Activated T-helper 2 cell treated with anti-CD3 and anti-CD28 coated beads, Interferon-gamma antibody, Interleukin-2, Interleukin-4, amounts not matched to agents 10 μg/mL and 5 μg/mL and 100 μg/mL, durations not matched to agents 14 hours and 24 hours and 36 hours (primary cell): ENCODE measurements at regions not wholly inside any gene's neighbourhood (a gene's known extent, or its start where the extent isn't known, plus 50 kb on each side); places are given as distances from the start of the nearest gene placed in this dataset.

Experiments used
- DNase-seq: peaks from one replicate; pipeline ENCODE4 v3.0.0; 2021; ENCODE audit warnings: low spot score
- H3K27ac Mint-ChIP-seq: one replicate; pipeline ENCODE4 v1.8.0; 2021; ENCODE audit warnings: mixed read lengths
- H3K27me3 Mint-ChIP-seq: one replicate; pipeline ENCODE4 v1.8.0; 2021; ENCODE audit warnings: low read depth, mixed read lengths
- H3K36me3 Mint-ChIP-seq: one replicate; pipeline ENCODE4 v1.8.0; 2021; ENCODE audit warnings: low read depth, mixed read lengths
- H3K4me1 Mint-ChIP-seq: one replicate; pipeline ENCODE4 v1.8.0; 2021; ENCODE audit warnings: low read depth, mixed read lengths
- H3K4me3 Mint-ChIP-seq: one replicate; pipeline ENCODE4 v1.8.0; 2021; ENCODE audit warnings: low read depth, mild to moderate bottlenecking, moderate library complexity, mixed read lengths
- H3K9me3 Mint-ChIP-seq: one replicate; pipeline ENCODE4 v1.8.0; 2021; ENCODE audit warnings: mixed read lengths
- intact Hi-C: fragments of 100-400 bp; cut with micrococcal nuclease; formaldehyde crosslinking; loops from one replicate; pipeline ENCODE4 v1.15.1; 2023

- no peak overlapping the region for H3K4me3 Mint-ChIP-seq
- H3K27me3 Mint-ChIP-seq, result no peaks in the 10 kb centered on the region
- no peak overlapping the region for H3K27ac Mint-ChIP-seq
- H3K36me3 Mint-ChIP-seq, result peaks cover 18% of the 10 kb centered on the region
- H3K4me1 Mint-ChIP-seq, result peaks cover 11% of the 10 kb centered on the region
- intact Hi-C loops, result no loop called here
- H3K9me3 Mint-ChIP-seq, result peaks cover 29% of the 10 kb centered on the region
- DNase-seq, result no peak
Measured at GRCh38 chr1:193654951-193655735, 468.7 kb upstream of the B3GALT2 start.

GRCh38 chr1:193649587-193649986 is 463.2 kb upstream of the B3GALT2 start:
- no peaks in the 10 kb centered on the region for H3K4me1 Mint-ChIP-seq

DNA sequence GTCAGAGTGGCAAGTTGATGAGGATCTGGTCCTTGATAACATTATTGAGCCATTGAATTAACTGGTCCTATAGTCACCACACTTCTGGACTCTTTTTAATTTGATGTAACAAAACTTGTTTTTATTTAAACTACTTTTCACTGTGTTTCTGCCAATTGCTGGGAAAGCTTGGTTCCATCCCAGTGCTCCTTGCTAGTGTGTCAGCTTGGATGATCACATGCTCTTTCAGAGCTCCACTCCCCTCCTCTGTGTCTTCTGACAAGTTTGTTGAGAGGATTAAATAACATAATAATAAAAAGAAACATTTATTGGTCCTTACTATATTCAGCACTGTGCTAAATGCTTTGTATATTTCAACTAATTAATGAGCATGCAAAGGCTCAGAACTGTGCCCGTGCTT is 448.5 kb upstream of the B3GALT2 start:
- no peaks in the 10 kb centered on the region for H3K27me3 Mint-ChIP-seq
- H3K36me3 Mint-ChIP-seq, result no peaks in the 10 kb centered on the region
- H3K9me3 Mint-ChIP-seq, result peaks cover under 1% of the 10 kb centered on the region
- peaks cover 11% of the 10 kb centered on the region for H3K4me1 Mint-ChIP-seq
- no peak overlapping the region for H3K27ac Mint-ChIP-seq
- intact Hi-C loops, result no loop called here
- H3K4me3 Mint-ChIP-seq, result no peak overlapping the region
- DNase-seq, result no peak

More at GRCh38 chr1:193649587-193649986, 463.2 kb upstream of the B3GALT2 start:
- H3K27me3 Mint-ChIP-seq, result no peaks in the 10 kb centered on the region
- DNase-seq, result no peak
- peaks cover 13% of the 10 kb centered on the region for H3K36me3 Mint-ChIP-seq
- intact Hi-C loops, result no loop called here
- no peak overlapping the region for H3K4me3 Mint-ChIP-seq
- no peak overlapping the region for H3K27ac Mint-ChIP-seq
- peaks cover 34% of the 10 kb centered on the region for H3K9me3 Mint-ChIP-seq

GRCh38 chr1:193634470-193634869 is 448.1 kb upstream of the B3GALT2 start:
- DNase-seq, result no peak
- no peaks in the 10 kb centered on the region for H3K9me3 Mint-ChIP-seq
- H3K4me1 Mint-ChIP-seq, result peaks cover 11% of the 10 kb centered on the region
- intact Hi-C loops, result no loop called here
- H3K27me3 Mint-ChIP-seq, result no peaks in the 10 kb centered on the region
- H3K27ac Mint-ChIP-seq, result no peak overlapping the region
- H3K4me3 Mint-ChIP-seq, result no peak overlapping the region
- no peaks in the 10 kb centered on the region for H3K36me3 Mint-ChIP-seq

DNA sequence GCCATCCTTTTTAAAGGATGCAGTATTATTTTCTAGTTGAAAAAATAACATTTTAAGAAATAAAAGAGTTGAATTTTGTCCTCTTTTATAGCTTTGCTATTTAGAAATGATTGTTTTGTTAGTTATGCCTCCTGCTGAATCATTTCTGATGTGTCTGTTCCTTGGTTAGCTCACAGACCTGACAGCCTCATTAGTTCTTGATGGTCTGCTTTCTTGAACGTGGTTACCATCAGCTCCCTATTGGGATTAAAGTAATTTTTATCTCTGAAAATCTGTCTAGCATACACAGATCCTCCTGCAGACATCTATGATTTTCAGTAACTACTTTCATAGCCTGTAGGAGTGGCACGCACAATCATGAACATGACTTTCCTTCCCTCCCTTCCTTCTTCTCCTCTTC is 447.6 kb upstream of the B3GALT2 start:
- Mint-ChIP-seq H3K36me3 (no peaks in the 10 kb centered on the region), H3K9me3 (no peaks in the 10 kb centered on the region), H3K4me3 (no peak overlapping the region), H3K27me3 (no peaks in the 10 kb centered on the region), H3K4me1 (peaks cover 11% of the 10 kb centered on the region), H3K27ac (no peak overlapping the region)
- intact Hi-C loops, result no loop called here
- no peak for DNase-seq

DNA sequence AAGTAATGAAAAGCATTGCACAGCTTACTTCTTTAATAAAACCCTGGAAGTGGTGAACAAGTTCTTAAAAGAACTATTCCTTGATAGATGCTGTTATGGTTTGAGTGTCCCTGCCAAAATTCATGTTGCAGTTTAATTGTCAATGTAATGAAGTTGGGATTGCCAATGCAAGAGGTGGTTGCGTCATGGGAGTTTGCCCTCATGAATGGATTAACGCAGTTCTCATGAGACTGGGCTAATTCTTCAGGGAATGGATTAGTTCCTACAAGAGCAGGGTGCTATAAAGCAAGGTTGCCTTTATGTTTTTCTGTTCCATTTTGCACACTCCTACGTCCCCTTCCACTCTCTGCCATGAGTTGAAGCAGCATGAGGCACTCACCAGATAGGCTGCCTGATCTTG is 446.7 kb upstream of the B3GALT2 start:
- Mint-ChIP-seq H3K4me1 (peaks cover 11% of the 10 kb centered on the region), H3K27ac (no peak overlapping the region), H3K9me3 (no peaks in the 10 kb centered on the region), H3K27me3 (no peaks in the 10 kb centered on the region), H3K4me3 (no peak overlapping the region), H3K36me3 (no peaks in the 10 kb centered on the region)
- intact Hi-C loops, result no loop called here
- no peak for DNase-seq

GRCh38 chr1:193631306-193631705 is 444.9 kb upstream of the B3GALT2 start:
- Mint-ChIP-seq H3K4me1 (peaks cover 11% of the 10 kb centered on the region), H3K27me3 (no peaks in the 10 kb centered on the region), H3K9me3 (no peaks in the 10 kb centered on the region), H3K36me3 (no peaks in the 10 kb centered on the region), H3K4me3 (no peak overlapping the region), H3K27ac (no peak overlapping the region)
- intact Hi-C loops, result no loop called here
- no peak for DNase-seq

DNA sequence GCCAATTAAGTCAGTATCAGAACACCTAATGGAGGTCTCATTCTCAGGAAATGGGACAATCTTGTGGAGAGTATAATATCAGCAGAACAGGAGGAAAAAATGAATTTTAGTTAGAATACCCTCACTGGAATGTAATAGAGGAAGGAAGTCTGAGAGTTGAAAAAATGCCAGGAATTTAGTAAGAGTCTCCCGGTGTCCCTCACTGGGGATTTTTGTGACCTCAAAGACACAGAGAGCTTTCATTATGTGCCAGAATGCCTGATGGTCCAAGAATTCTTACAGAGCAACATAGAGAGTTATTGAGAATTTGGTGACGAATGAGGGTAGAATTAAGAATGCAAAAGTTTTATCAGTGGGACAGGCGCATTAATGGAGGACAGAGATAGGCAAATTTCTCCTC is 443.5 kb upstream of the B3GALT2 start:
- no peak for DNase-seq
- H3K4me1 Mint-ChIP-seq, result peaks cover 8% of the 10 kb centered on the region
- H3K27ac Mint-ChIP-seq, result no peak overlapping the region
- H3K9me3 Mint-ChIP-seq, result no peaks in the 10 kb centered on the region
- H3K4me3 Mint-ChIP-seq, result no peak overlapping the region
- intact Hi-C loops, result no loop called here
- H3K27me3 Mint-ChIP-seq, result no peaks in the 10 kb centered on the region
- no peaks in the 10 kb centered on the region for H3K36me3 Mint-ChIP-seq

DNA sequence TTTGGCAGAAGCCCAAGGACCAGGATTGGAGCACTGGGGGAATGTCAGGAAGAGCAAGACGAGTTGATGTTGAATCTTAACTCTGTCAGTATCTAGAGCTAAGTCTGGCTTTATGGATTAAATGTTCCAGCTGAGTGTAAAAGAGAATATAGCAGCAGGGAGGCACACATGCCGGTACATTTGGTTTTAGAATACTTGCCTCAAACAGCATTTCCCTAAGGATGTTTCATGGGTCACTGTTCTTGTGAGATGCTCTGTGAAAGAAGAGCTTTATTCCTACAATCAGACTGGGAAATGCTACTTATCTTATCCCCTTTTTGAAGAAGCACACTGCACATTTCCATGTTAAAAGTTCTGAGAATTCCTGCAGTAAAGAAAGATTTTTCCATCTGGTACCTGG is 440.3 kb upstream of the B3GALT2 start:
- H3K27me3 Mint-ChIP-seq, result no peaks in the 10 kb centered on the region
- no peak for DNase-seq
- H3K4me3 Mint-ChIP-seq, result no peak overlapping the region
- H3K4me1 Mint-ChIP-seq, result peaks cover 3% of the 10 kb centered on the region
- intact Hi-C loops, result no loop called here
- H3K9me3 Mint-ChIP-seq, result no peaks in the 10 kb centered on the region
- H3K36me3 Mint-ChIP-seq, result peaks cover 2% of the 10 kb centered on the region
- H3K27ac Mint-ChIP-seq, result no peak overlapping the region

DNA sequence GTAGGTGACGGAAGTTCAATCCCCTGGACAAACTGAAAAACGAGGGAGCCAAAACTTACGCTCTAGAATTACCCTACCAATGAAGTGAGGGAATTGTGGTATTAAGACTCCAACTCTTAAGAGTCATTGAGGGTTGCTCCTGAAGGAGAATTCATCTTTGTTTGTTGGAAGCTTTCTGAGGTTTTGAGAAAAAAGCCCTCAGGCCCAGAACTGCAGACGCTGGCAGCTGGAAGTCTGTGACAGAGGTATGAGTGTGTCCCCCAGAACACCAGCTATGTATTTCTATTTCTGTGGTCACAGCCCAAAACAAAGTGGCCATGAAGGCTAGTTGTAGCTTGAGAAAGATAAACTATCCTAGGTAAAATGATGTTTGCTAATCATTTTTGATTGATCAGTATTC is 438.8 kb upstream of the B3GALT2 start:
- H3K27me3 Mint-ChIP-seq, result no peaks in the 10 kb centered on the region

DNA sequence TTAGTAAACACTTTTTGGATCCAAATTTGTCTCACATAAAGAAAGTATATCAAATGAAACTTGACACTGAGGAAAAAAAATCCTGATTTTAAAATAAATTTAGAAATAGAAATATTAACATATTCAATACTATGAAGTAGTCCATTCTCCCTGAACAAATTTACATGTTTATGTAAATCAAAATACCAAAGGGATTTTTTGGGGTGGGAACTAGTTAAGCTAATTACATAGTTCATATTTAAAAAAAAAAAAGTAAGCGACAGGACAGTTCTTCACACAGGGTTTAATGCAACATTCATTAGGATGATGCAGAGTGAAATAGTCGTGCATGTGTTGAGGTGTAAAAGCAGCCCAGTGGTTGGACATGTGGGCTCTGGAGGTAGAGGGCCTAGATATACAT is 433.5 kb upstream of the B3GALT2 start:
- intact Hi-C loops, result no loop called here
- H3K27ac Mint-ChIP-seq, result no peak overlapping the region
- H3K4me3 Mint-ChIP-seq, result no peak overlapping the region
- H3K4me1 Mint-ChIP-seq, result peaks cover 4% of the 10 kb centered on the region
- peaks cover 2% of the 10 kb centered on the region for H3K36me3 Mint-ChIP-seq
- H3K27me3 Mint-ChIP-seq, result no peaks in the 10 kb centered on the region
- H3K9me3 Mint-ChIP-seq, result peaks cover 11% of the 10 kb centered on the region
- DNase-seq, result no peak

More for the DNA sequence above, 438.8 kb upstream of the B3GALT2 start:
- intact Hi-C loops, result no loop called here
- H3K4me1 Mint-ChIP-seq, result peaks cover 3% of the 10 kb centered on the region
- DNase-seq, result no peak
- H3K36me3 Mint-ChIP-seq, result peaks cover 2% of the 10 kb centered on the region
- H3K4me3 Mint-ChIP-seq, result no peak overlapping the region
- H3K27ac Mint-ChIP-seq, result no peak overlapping the region
- H3K9me3 Mint-ChIP-seq, result no peaks in the 10 kb centered on the region

DNA sequence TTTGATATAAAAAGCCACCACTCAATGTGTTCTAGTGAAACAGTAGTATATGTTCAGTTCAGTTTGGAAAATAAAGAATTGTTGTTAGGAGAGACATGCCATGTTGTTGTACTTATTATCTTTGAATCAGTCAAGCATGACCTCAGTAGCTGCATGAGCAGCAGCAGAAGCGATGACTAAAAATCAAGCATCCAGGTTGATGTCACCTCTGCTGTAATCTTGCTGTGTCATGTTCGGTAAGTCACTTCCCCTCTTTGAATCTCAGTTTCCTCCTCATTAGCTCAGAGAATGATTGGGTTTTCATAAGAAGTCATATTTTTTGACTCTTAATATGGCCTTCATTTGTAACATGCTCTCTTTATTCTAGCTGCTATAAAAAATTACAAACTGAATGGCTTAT is 428.4 kb upstream of the B3GALT2 start:
- DNase-seq, result no peak
- intact Hi-C loops, result loop anchor here (2.0 kb wide), 2 partner anchors 78 to 86 kb away; no protein-coding TSS in a partner anchor
- H3K27me3 Mint-ChIP-seq, result no peaks in the 10 kb centered on the region
- no peak overlapping the region for H3K4me3 Mint-ChIP-seq
- peaks cover 4% of the 10 kb centered on the region for H3K4me1 Mint-ChIP-seq
- H3K9me3 Mint-ChIP-seq, result peaks cover 22% of the 10 kb centered on the region
- no peak overlapping the region for H3K27ac Mint-ChIP-seq
- H3K36me3 Mint-ChIP-seq, result no peaks in the 10 kb centered on the region

DNA sequence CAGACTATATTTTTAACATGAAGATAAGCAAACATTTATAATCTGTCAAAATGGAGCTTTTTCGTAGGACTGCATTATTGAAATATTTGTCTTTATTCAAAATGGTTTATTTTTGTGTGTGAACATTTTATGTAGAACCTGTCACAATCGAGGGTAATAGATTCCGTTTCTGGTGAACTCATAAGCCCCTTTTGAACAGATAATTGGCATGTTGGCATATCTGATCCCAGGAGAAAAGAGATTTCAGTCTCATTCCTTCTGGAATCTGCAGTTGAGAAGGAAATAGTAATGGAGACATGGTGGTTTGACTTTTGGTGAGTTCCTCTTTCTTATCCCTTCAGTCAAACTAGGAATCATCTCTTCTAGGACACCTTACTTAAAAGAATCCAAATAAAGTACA is 427.9 kb upstream of the B3GALT2 start:
- Mint-ChIP-seq H3K4me3 (no peak overlapping the region), H3K36me3 (peaks cover 5% of the 10 kb centered on the region), H3K27me3 (no peaks in the 10 kb centered on the region), H3K4me1 (peaks cover 8% of the 10 kb centered on the region), H3K27ac (no peak overlapping the region), H3K9me3 (peaks cover 22% of the 10 kb centered on the region)
- no peak for DNase-seq
- intact Hi-C loops, result loop anchor here (2.0 kb wide), 2 partner anchors 77 to 87 kb away; no protein-coding TSS in a partner anchor
